Astrocyte (in vitro differentiated cells and primary cell): ENCODE measurements at regions not wholly inside any gene's neighbourhood (a gene's known extent, or its start where the extent isn't known, plus 50 kb on each side); places are given as distances from the start of the nearest gene placed in this dataset.

Source experiments
- EZH2 ChIP-seq: IDR thresholded peaks from 2 replicates; pipeline ENCODE4 v1.6.1; 2012; ENCODE audit warnings: mild to moderate bottlenecking, low read length, inconsistent platforms; ENCODE audit not compliant: insufficient read depth
- TF ChIP-seq, protein P1 (sequence below): IDR thresholded peaks from 2 replicates; pipeline ENCODE4 v1.5.1; 2011; ENCODE audit warnings: low read depth, mild to moderate bottlenecking, inconsistent platforms, low read length, moderate library complexity; ENCODE audit not compliant: insufficient read depth

DNA sequence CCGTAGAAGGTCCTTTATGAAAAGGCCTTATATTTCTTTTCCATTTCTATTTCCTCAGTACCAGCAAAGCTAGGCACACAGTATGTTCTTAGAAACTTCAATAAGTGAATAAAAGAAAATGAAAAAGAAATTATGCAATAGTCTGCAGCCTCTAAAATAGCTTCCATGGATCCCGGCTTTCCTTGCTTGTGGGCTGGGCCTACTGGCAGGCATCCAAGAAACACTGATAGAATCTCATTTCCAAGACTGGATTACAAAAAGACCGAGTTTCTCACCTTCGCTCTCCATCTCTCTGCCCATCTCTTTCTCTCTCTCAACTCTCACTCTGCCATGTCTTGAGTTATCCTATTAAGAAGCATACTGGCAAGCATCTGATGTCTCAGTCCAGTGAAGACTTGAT is 187.5 kb upstream of the FKBP1C start:
- TF ChIP-seq, protein P1, sequence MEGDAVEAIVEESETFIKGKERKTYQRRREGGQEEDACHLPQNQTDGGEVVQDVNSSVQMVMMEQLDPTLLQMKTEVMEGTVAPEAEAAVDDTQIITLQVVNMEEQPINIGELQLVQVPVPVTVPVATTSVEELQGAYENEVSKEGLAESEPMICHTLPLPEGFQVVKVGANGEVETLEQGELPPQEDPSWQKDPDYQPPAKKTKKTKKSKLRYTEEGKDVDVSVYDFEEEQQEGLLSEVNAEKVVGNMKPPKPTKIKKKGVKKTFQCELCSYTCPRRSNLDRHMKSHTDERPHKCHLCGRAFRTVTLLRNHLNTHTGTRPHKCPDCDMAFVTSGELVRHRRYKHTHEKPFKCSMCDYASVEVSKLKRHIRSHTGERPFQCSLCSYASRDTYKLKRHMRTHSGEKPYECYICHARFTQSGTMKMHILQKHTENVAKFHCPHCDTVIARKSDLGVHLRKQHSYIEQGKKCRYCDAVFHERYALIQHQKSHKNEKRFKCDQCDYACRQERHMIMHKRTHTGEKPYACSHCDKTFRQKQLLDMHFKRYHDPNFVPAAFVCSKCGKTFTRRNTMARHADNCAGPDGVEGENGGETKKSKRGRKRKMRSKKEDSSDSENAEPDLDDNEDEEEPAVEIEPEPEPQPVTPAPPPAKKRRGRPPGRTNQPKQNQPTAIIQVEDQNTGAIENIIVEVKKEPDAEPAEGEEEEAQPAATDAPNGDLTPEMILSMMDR, result no peak
- no peak for TF ChIP-seq EZH2
